ENCODE measurements at regions not wholly inside any gene's neighbourhood (a gene's known extent, or its start where the extent isn't known, plus 50 kb on each side); places are given as distances from the start of the nearest gene placed in this dataset.

DNA sequence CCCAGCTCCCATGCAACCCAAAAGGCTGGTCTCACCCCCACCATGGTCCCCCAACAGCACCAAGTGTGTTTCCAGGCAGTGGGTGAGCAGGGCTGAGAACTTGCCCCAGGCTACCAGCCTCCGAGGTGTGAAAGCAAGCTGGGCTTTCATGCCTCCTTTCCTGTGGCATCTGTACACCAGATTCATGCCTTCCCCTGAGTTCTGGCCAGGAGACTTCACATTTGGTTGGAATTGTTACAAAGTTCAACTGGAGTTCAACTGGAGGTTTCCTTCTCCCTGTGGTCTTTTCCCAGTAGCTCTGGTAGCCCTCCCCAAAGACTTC, 77.6 kb upstream of the RAB40AL start:
- no peak for DNase-seq (ENCODE audit: extremely low read depth, low read depth)
- TF ChIP-seq, protein P1, sequence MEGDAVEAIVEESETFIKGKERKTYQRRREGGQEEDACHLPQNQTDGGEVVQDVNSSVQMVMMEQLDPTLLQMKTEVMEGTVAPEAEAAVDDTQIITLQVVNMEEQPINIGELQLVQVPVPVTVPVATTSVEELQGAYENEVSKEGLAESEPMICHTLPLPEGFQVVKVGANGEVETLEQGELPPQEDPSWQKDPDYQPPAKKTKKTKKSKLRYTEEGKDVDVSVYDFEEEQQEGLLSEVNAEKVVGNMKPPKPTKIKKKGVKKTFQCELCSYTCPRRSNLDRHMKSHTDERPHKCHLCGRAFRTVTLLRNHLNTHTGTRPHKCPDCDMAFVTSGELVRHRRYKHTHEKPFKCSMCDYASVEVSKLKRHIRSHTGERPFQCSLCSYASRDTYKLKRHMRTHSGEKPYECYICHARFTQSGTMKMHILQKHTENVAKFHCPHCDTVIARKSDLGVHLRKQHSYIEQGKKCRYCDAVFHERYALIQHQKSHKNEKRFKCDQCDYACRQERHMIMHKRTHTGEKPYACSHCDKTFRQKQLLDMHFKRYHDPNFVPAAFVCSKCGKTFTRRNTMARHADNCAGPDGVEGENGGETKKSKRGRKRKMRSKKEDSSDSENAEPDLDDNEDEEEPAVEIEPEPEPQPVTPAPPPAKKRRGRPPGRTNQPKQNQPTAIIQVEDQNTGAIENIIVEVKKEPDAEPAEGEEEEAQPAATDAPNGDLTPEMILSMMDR (IDR thresholded peaks at IDR 0.05; ENCODE audit: low read depth, low read length): no peak

DNA sequence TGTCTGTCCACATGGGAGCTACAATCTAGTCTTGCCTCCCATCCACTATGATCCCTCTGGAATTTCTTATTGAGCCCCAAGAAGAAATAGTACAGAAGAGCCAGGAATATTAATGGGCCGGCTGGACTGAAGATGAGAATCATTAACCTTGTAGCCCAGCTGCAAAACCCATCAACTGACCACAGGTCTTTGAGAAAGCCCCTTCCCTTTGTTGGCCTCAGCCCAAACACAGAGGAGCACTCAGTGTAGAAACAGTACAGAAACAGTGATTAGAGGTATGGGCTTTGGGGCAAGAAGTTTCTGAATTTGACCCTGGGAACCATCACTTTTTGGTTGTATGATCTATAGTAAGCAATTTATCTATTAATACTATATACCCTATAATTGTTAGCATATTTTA, 76.8 kb upstream of the RAB40AL start:
- DNase-seq (ENCODE audit: extremely low read depth, low read depth): no peak
- TF ChIP-seq, protein P1 (IDR thresholded peaks at IDR 0.05; ENCODE audit: low read depth, low read length): no peak

DNA sequence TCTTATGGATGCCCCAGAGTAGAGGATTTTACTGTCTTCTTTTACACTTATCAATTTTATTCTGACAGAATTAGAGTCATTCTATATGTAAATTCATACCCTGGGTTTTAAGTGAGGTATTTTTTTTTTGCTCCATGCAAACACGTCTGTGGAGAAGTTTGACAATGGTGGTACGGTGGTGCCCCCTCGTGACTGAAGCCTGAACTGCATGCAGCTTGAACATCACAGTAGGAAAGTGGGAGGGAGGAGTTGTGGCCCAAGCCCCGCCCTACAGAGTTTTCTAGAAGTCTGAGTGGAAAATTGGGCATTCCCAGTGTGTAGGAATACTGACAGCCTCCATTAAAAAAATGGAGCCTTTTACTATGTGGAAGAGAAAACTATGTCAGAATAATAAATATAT, 73.3 kb upstream of the RAB40AL start:
- DNase-seq (ENCODE audit: extremely low read depth, low read depth): peak; percentile 50
- TF ChIP-seq, protein P1 (IDR thresholded peaks at IDR 0.05; ENCODE audit: low read depth, low read length): peak; percentile 85

DNA sequence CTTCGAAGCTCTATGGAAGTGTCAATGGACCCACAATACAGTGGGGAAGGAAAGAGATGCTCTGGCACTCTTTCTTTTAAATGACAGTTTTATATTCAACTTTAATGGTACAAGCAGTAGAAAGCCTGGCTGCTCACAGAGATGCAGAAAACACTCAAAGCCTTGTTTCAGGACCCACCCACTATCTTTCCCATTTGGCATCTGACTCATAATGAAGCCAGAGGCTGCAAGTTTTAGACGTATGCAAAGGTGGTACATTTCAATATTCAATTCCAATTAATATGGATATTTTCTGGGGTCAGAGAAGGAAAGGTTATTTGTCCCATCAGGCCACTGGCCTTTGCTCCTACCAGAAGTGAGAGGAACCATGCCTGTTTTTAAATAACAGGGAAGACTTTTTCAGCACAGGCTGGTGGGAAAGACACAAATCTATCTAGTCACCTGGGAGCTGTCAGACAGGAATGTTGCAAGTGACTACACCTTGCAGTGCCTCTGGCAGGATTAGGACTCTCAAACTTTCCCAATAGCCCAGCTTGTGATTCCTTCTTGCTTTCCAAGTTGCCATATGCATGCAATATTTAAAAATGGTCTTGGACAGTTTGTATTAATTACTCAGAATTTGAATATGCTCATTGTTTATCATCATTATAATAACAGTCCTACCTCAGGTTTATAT, 70.0 kb upstream of the RAB40AL start:
- no peak for DNase-seq (ENCODE audit: extremely low read depth, low read depth)
- TF ChIP-seq, protein P1 (IDR thresholded peaks at IDR 0.05; ENCODE audit: low read depth, low read length): no peak

DNA sequence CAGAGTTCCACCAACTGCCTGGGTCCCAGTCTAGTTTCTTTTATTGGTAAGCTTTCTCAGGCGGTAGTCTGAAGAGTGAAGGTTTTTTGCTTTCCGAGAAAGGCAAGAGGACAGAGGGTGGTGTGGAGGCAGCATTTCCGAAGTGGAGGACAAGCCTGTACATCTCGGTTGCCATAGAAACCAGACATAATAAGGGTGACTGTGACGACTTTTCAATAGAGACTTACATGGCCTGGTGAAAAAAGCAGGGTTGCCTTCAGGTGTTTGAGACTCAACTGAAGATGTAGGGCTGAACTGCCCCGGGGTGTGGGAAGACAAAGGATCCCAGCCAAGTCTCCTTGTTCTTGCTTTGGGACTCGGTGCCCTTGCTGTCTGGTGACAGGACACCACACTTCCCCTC, 53.6 kb upstream of the RAB40AL start:
- TF ChIP-seq, protein P1 (IDR thresholded peaks at IDR 0.05; ENCODE audit: low read depth, low read length): no peak
- DNase-seq (ENCODE audit: extremely low read depth, low read depth): no peak
